T-helper 1 cell treated with Interleukin-12 subunit alpha and Interleukin-12 subunit beta and Interleukin-4 antibody, amounts not matched to agents 30 μg/mL and 1 μg/mL, for 36 hours (primary cell): ENCODE measurements at regions not wholly inside any gene's neighbourhood (a gene's known extent, or its start where the extent isn't known, plus 50 kb on each side); places are given as distances from the start of the nearest gene placed in this dataset.

Experiments
- H3K27ac Mint-ChIP-seq: one replicate; pipeline ENCODE4 v1.8.0; 2021; ENCODE audit warnings: mild to moderate bottlenecking, mixed read lengths
- H3K27me3 Mint-ChIP-seq: one replicate; pipeline ENCODE4 v1.8.0; 2021; ENCODE audit warnings: low read depth, mixed read lengths
- H3K36me3 Mint-ChIP-seq: one replicate; pipeline ENCODE4 v1.8.0; 2021; ENCODE audit warnings: low read depth, mixed read lengths
- H3K4me1 Mint-ChIP-seq: one replicate; pipeline ENCODE4 v1.8.0; 2021; ENCODE audit warnings: low read depth, mixed read lengths
- H3K4me3 Mint-ChIP-seq: one replicate; pipeline ENCODE4 v1.8.0; 2021; ENCODE audit warnings: mild to moderate bottlenecking, moderate library complexity, mixed read lengths
- H3K9me3 Mint-ChIP-seq: one replicate; pipeline ENCODE4 v1.8.0; 2021; ENCODE audit warnings: mixed read lengths

GRCh38 chr6:14031516-14031915 is 86.1 kb upstream of the CD83 start:
- Mint-ChIP-seq H3K9me3 (no peaks in the 10 kb centered on the region), H3K36me3 (no peaks in the 10 kb centered on the region), H3K27me3 (peaks cover 27% of the 10 kb centered on the region), H3K27ac (no peak overlapping the region), H3K4me1 (no peaks in the 10 kb centered on the region), H3K4me3 (no peak overlapping the region)

- Mint-ChIP-seq H3K27ac (no peak overlapping the region), H3K4me3 (no peak overlapping the region), H3K27me3 (peaks cover 31% of the 10 kb centered on the region), H3K36me3 (no peaks in the 10 kb centered on the region), H3K9me3 (no peaks in the 10 kb centered on the region), H3K4me1 (peaks cover 10% of the 10 kb centered on the region)
These were observed 82.3 kb upstream of the CD83 start for GRCh38 chr6:14035071-14035847.

DNA sequence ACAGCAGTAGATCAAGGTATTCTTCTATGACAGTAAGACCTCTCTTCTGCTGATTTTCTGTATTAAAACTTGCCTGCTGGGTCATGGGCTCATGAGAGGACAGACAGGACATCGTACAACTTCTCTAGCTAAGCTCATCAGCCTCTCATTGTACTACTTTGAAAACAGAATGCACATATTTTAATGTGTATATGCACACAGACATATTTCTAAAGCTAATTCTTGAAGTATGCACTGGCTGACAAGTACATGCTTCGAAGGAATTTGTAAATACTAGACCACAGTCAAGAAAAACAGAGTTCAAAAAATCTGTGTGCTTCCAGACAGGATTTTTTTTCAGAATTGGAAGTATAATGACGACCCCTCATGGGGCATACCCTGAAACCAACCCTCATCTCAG is 81.7 kb upstream of the CD83 start:
- H3K4me3 Mint-ChIP-seq: no peak overlapping the region
- no peak overlapping the region for H3K27ac Mint-ChIP-seq
- peaks cover 31% of the 10 kb centered on the region for H3K27me3 Mint-ChIP-seq
- no peaks in the 10 kb centered on the region for H3K36me3 Mint-ChIP-seq
- no peaks in the 10 kb centered on the region for H3K9me3 Mint-ChIP-seq
- H3K4me1 Mint-ChIP-seq: peaks cover 10% of the 10 kb centered on the region

DNA sequence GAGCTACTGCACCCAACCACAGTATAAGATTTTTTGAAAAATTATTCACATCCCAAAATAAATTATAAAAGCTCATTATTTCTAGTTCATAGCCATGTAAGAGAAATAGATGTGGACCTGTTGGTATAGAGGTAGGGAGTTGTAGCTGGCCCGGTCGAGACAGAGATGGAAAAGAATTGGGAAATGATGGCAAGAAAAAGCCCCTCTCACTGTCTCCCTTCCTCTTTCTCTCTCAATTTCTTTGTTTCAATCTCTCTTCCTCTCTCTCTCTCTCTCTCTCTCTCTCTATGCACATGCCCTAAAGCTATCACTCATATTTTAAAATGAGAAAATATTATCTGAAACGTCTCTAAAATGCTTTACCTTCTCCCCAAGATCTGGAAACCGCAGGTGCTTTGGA is 80.7 kb upstream of the CD83 start:
- Mint-ChIP-seq H3K4me1 (peaks cover 10% of the 10 kb centered on the region), H3K27me3 (peaks cover 31% of the 10 kb centered on the region), H3K36me3 (no peaks in the 10 kb centered on the region), H3K27ac (no peak overlapping the region), H3K4me3 (no peak overlapping the region), H3K9me3 (no peaks in the 10 kb centered on the region)

GRCh38 chr6:14037402-14038277 is 79.9 kb upstream of the CD83 start:
- H3K4me3 Mint-ChIP-seq: no peak overlapping the region
- H3K4me1 Mint-ChIP-seq: peaks cover 10% of the 10 kb centered on the region
- H3K9me3 Mint-ChIP-seq: no peaks in the 10 kb centered on the region
- H3K36me3 Mint-ChIP-seq: no peaks in the 10 kb centered on the region
- peaks cover 32% of the 10 kb centered on the region for H3K27me3 Mint-ChIP-seq
- no peak overlapping the region for H3K27ac Mint-ChIP-seq

DNA sequence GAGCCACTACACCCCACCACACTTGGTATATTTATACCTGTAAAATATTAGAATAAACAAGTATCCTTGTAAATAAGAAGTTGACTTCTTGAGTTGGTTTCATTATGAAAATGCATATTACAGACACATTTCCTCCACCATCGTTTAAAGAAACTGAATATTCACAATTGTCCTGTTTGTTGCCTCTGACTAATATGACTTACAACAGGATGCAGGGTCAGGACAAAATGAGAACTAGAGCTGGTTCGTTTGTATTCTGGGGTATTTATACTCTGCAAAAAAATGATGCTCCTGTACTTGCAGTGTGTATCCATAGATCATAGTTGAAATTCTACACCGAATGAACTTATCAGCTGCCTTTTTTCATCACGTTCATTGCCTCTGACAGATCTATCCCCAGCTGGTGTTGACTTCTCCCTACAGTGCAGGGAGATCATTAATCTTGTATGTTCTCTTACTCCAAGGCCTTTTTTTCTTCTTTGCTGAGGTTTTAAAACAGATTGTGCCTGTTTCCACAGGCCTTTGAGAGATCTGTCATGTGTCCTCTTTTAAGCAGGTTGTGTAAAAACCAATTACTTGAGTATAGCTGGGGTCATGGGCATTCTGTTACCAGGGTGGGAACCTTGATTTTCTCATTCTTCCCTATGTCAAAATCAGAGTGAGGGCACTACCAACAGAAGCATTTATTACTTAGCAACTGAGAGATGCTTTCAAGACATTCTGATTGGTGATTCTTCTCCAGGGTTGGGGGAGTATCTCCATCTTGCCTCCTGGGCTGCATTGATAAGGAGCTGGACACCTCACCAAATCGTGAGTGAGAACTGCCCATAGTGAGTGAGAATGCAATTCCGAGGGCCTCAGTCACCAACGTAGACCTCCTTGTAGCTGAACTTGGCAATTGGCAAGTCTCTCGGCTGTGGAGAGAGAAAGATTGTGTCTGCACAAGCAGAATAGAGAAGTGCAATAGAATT is 78.8 kb upstream of the CD83 start:
- H3K36me3 Mint-ChIP-seq: no peaks in the 10 kb centered on the region
- no peaks in the 10 kb centered on the region for H3K9me3 Mint-ChIP-seq
- H3K27ac Mint-ChIP-seq: no peak overlapping the region
- H3K4me3 Mint-ChIP-seq: no peak overlapping the region
- H3K4me1 Mint-ChIP-seq: peaks cover 10% of the 10 kb centered on the region
- peaks cover 35% of the 10 kb centered on the region for H3K27me3 Mint-ChIP-seq

DNA sequence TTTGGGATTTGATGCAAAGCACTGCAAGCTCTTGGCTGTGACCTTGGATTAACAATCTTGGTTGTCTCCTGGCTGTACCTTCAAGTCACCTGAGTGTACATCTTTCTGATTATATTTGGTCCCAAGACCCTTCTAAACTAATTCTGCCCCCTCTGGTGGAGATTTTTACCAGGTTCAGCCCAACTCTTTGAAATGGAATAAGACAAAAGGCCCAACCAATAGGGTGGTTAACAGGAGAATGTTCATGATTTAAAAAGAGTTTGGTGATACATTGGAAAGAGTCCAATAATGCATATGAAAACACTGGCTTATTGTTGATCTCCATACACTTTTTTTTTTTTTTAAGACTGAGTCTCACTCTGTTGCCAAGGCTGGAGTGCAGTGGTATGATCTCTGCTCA is 77.5 kb upstream of the CD83 start:
- Mint-ChIP-seq H3K4me3 (no peak overlapping the region), H3K36me3 (no peaks in the 10 kb centered on the region), H3K4me1 (peaks cover 10% of the 10 kb centered on the region), H3K27me3 (peaks cover 32% of the 10 kb centered on the region), H3K9me3 (no peaks in the 10 kb centered on the region), H3K27ac (no peak overlapping the region)

DNA sequence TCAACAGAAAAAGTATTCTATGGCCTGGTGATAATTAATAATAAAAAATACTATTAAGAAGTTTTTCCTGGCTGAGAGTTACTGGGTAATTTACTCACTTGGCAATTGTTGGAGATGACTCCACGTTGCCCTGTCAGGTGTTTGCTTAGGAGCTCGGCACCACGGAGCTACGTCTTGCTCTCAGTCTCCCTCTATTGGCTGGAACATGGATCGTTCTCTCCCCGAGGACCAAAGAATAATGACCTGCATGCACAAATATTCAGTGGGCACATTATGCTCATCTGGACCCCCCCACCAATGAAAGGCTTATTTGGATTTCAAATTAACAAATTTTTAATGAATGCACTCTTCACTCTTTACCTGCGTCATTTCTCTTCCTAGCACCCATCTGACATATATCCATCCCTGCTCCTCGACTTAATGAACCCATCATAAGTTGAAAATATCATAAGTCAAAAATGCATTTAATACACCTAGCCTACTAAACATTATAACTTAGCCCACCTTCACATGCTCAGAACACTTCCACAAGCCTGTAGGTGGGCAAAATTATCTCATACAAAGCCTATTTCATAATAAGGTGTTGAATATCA is 71.0 kb upstream of the CD83 start:
- Mint-ChIP-seq H3K9me3 (no peaks in the 10 kb centered on the region), H3K27ac (no peak overlapping the region), H3K4me3 (no peak overlapping the region), H3K4me1 (no peaks in the 10 kb centered on the region), H3K36me3 (no peaks in the 10 kb centered on the region), H3K27me3 (peaks cover 38% of the 10 kb centered on the region)

DNA sequence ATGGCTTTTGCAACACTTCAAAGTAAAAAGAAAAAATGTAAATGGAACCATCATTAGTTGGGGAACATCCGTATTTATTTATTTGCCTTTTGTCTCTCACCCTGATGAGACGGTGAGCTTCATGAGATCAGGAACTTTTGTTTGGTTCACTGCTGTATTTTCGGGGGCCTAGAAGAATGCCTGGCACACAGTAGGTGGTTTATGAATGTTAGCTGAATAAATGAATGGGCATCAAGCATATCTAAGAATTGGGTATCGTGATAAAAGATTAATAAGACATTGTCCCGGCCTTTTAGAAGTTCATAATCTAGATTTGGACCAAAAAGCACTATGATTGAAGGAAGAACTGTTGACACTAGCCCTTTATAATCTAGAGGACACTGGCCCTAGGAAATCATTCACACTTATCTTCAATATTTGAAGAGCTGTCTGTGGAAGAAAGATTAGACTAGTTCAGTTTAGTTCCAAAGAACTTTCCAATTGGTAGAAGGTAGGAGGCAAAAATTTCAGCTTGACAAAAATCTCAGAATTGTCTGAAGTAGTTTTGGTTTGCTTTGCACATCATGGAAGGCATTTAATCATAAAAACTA is 70.3 kb upstream of the CD83 start:
- no peaks in the 10 kb centered on the region for H3K4me1 Mint-ChIP-seq
- no peaks in the 10 kb centered on the region for H3K9me3 Mint-ChIP-seq
- H3K36me3 Mint-ChIP-seq: no peaks in the 10 kb centered on the region
- H3K27ac Mint-ChIP-seq: no peak overlapping the region
- H3K4me3 Mint-ChIP-seq: no peak overlapping the region
- peaks cover 38% of the 10 kb centered on the region for H3K27me3 Mint-ChIP-seq

DNA sequence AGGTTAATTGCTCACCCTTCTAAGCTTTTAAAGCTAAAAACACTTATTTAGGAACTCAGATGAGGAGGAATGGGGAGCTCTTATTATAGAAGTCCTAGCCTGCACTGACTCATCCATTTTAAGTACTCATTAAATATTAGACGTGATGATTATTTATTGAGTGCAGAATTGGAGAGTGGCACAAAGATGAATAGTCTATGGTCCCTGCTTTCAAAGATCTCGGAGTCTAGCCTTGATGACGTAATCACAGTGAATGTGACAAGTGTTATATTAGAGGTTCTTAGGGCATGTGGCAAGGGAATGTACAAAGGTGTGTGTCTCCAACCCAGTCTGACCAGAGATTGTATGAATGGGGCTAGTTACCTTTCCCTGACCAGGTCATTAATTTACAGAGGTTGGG is 68.7 kb upstream of the CD83 start:
- Mint-ChIP-seq H3K9me3 (no peaks in the 10 kb centered on the region), H3K4me3 (no peak overlapping the region), H3K36me3 (no peaks in the 10 kb centered on the region), H3K4me1 (no peaks in the 10 kb centered on the region), H3K27me3 (peaks cover 34% of the 10 kb centered on the region), H3K27ac (no peak overlapping the region)

GRCh38 chr6:14051355-14051754 is 66.2 kb upstream of the CD83 start:
- no peaks in the 10 kb centered on the region for H3K36me3 Mint-ChIP-seq
- H3K4me1 Mint-ChIP-seq: no peaks in the 10 kb centered on the region
- H3K9me3 Mint-ChIP-seq: no peaks in the 10 kb centered on the region
- peaks cover 34% of the 10 kb centered on the region for H3K27me3 Mint-ChIP-seq
- H3K4me3 Mint-ChIP-seq: no peak overlapping the region
- H3K27ac Mint-ChIP-seq: no peak overlapping the region

- Mint-ChIP-seq H3K27ac (no peak overlapping the region), H3K36me3 (no peaks in the 10 kb centered on the region), H3K27me3 (peaks cover 30% of the 10 kb centered on the region), H3K9me3 (no peaks in the 10 kb centered on the region), H3K4me1 (no peaks in the 10 kb centered on the region), H3K4me3 (no peak overlapping the region)
These were observed 63.8 kb upstream of the CD83 start for GRCh38 chr6:14053811-14054210.

GRCh38 chr6:14055541-14055940 is 62.0 kb upstream of the CD83 start:
- Mint-ChIP-seq H3K36me3 (no peaks in the 10 kb centered on the region), H3K27ac (no peak overlapping the region), H3K9me3 (no peaks in the 10 kb centered on the region), H3K27me3 (peaks cover 30% of the 10 kb centered on the region), H3K4me3 (no peak overlapping the region), H3K4me1 (no peaks in the 10 kb centered on the region)
